Fibroblast of skin of right quadriceps (primary cell): ENCODE measurements at regions not wholly inside any gene's neighbourhood (a gene's known extent, or its start where the extent isn't known, plus 50 kb on each side); places are given as distances from the start of the nearest gene placed in this dataset.
"Not testable (repeated sequence)": the region's sequence is repeated elsewhere in the genome, so short reads cannot be mapped to it uniquely, and the experiment has no call there.

Experiments used
- DNase-seq: peaks from one replicate; pipeline ENCODE4 v3.0.0-alpha.2; 2013

- no peak for DNase-seq
These were observed 87.4 kb upstream of the RET start for GRCh38 chr10:42989481-42989921.

GRCh38 chr10:42990016-42990720 lies 86.7 kb upstream of the RET start:
- DNase-seq: no peak

DNA sequence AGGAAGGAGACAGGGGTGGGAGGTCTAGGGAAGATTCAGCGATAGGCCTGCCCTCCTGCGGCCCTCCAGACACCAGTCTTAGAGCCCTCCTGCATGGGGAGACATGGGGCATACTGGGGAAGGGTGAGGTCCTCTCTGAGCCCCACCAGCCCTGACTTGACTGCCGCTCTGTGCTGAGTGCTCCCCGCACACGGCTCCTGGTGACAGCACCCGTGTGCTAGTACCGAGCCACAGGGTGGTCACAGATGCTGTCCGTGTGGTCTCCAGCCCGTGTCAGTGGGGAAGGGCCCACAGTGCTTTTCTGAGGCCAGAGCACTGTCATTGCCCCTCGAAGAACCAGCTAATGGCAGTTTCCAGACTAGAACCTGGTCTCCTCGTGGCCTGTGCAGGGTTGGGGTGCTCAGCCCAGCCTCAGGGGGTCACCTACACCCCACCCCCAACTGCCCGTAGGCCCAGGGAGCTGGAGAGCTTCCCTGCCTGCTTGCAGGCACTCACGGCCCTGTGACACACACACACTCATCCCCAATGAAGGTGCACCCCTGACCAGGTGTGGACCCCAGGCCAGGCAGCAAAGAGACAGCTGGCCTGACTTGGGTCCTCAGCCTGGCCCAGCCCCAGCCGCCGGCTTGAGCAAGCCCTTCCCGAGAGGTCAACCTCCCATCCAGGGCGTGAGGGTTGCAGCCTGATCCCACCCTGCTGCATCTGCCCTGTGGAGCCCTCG lies 86.0 kb upstream of the RET start:
- DNase-seq: no peak

DNA sequence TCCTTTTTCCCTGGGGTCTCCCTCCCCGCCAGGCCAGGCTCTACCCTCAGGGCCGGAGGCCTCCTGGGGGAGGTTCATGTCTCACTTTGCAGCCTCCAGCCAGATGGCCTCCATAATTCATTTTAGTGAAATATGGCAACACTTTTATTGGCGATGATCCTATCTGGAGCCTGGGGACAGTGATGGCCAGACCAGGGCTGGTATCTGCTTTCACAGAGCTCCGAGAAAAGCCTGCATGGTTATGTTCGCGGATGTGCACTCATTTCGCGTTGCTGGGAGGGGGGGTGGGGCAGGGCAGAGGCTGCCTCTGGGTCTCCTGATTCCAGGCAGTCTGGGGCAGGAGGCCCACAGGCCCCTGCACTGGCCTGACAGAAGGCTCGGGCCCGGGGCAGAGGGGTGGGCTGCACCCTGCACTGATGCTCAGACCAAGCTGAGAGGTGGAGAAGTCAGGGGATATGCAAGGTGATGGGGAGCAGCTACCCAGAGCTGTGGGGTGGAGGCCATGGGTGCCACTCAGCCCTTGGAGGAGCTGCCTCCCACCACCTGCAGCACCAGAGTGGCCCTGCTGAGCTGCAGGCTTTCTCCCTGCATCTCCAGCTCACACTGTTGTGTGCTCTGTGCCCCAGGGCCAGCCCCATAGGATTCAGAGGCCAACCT lies 85.3 kb upstream of the RET start:
- DNase-seq: no peak

DNA sequence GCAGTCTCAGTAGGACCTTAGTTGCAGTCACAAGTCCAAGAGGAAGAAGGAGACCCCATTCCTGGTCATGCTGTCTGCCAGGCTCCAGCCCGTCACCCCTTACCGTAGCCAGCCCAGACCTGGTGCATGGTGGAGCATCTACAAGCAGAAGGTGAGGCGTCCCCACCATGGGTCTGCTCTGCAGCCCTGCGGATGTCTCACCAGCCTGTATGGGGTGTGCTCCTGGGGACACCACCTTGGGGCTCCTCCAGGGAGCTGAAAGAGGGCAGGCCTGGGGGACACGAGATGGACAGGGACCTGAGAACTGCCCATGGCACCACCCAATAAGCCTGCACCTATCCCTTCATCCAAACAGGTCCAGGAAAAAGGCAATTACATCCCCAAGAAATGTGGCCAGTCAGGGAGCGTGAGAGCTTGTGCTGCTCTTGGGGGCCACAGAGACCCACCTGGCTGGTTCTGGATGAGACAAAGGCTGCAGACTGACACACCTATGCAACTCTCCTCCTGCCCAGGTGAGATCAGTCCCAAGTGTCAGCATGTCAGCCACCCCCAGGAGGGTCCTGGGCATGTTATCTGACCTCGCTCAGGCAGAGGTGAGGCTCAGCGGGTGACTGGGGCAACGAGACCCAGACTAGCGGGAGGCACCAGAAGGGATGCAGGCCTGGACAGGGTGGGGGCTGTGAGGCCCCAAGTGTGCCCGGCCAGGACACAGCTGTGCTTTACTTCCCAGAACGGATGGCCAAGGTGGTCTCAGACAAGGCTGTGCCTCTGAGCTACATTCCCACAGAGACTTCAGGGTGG lies 84.5 kb upstream of the RET start:
- no peak for DNase-seq

- no peak for DNase-seq
These were observed 83.9 kb upstream of the RET start for GRCh38 chr10:42992957-42993390.

GRCh38 chr10:42994909-42995308 lies 82.0 kb upstream of the RET start:
- not testable (repeated sequence) for DNase-seq

- DNase-seq: no peak
These were observed 81.3 kb upstream of the RET start for GRCh38 chr10:42995537-42995936.

- DNase-seq: no peak
These were observed 80.3 kb upstream of the RET start for GRCh38 chr10:42996588-42996987.

DNA sequence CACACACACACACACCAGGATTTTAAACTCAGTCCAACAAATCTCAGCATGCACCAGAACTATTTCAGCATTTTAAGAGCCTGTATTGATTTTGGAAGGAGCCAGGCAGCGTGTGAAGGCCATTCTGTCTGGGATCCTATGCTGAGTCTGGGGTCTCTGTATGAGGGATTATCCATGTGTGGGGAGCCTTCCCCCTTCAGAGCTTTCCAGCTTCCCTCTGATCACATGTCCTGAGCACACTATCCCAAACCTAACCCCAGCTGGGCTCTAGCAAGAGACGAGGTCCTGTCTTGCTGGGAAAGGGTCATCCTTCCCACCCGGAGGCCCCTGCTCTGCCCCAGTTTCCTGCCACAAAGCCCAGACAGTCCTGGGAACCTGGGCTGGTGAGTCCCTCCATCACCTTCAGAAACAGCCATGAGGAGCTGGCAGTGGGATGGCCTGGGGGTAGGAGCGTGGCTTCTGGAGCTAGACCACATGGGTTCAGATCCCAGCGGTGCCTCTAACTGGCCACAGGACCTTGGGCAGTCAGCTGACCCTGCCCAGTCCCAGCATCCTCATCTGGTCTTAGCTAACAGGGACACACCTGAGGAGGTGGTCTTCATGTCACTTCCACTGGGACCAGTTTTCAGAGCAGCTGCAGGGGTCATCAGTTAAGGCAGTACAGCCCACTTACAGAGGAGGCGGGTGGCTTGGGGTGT lies 79.6 kb upstream of the RET start:
- no peak for DNase-seq

- DNase-seq: no peak
These were observed 79.1 kb upstream of the RET start for GRCh38 chr10:42997849-42998165.

- no peak for DNase-seq
These were observed 78.1 kb upstream of the RET start for GRCh38 chr10:42998481-42999384.

DNA sequence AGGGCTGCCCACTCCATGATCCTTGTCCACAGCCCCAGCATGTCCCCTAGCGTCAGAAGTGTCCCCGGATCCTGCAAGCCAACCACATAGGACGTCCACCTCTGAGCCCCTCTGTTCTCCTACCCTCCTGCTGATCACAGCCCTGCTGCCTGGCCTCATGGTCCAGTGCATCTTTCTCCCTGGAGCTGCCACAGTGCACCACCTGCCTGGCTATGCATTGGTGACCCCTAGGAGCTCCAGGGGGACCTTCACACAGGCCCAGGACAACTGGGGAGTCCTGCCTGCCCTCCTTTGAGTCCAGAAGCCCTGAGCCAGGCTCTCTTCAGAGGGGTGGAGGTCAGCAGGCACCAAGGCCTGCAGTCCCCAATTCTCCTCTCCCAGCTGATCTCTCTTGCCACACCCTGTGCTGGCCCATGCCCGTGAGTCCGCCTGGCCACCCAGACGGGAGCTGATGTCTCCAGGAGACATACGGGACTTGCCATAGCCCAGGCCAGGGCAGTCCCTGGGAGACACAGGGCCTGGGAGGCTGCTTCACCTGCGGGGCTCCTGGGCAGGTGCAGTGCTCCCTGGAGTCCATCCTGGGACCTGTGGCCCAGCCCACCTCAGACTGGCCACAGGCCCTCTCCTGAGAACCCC lies 77.4 kb upstream of the RET start:
- DNase-seq: no peak

- no peak for DNase-seq
These were observed 76.9 kb upstream of the RET start for GRCh38 chr10:43000021-43000411.

- DNase-seq: no peak
These were observed 76.0 kb upstream of the RET start for GRCh38 chr10:43000651-43001426.

DNA sequence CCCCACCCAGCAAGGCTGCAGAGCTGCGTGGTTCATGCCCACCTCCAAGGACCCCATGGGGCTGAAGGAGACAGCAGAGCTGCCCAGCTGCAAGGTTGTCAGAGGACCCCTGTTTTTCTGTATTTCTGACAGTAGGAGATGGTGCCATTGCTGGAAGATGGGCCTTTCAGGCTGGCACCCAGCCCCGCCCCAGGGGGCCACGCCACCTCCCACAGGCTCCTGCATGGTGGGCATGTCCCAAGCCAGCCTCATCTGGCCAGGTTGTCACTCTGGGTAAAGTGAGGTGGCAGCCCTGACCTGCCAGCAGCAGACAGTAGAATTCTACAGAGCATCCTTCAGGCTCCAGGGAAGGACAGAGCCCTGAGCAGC lies 75.5 kb upstream of the RET start:
- DNase-seq: no peak

DNA sequence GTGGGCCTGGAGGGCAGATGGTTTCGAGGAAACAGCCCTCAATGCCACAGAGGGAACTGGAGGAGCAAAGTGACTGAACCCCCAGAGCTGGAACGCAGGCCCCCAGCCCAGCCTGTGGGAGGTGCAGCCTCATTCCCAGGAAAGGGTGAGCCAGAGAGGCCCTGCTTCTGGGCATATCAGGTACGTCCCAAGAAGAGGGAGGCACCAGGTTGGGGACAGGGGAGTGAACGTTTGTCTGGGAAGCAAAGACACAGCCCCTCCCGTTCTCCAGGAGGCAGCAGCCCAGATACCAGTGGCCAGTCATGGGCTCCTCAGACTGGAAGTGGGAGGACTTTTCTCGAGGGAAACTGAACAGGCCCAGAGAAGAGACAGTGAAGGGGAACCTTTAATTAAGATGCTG lies 74.3 kb upstream of the RET start:
- DNase-seq: no peak

DNA sequence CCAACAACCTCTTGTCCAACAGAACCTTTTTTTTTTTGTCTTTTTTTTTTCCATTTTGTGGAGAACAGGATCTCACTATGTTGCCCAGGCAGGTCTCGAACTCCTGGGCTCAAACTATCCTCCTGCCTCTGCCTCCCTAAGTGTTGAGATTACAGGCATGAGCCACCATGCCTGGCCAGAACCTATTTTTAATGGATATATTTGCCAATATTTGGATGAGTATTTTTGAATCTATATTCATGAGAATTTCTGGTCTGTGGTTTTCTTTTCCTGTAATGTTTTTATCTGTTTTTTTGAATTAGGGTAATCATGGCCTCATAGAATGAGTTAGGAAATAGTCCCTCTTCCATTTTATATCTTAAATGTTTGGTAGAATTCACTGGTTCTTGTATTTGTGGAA lies 70.4 kb upstream of the RET start:
- DNase-seq: no peak

GRCh38 chr10:43012578-43012977 lies 64.3 kb upstream of the RET start:
- no peak for DNase-seq

DNA sequence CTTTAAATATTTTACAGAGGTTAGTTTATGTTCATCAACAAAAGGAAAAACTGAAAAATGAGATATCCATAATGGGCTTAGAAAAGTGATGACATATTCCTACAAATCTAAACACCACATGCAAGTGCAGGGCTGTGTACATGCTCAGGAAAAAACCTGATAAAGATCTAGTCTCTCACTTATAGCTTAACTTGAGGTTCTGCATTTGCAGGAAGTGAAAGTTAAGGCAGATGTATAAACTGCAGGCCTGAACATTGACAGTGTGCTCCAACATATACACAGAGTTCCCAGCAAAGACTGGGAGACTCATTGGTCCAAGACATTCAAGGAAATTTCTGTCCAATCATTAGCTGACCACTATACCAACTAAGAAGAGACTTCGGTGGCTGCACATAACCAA lies 63.8 kb upstream of the RET start:
- no peak for DNase-seq
